ENCODE measurements at regions not wholly inside any gene's neighbourhood (a gene's known extent, or its start where the extent isn't known, plus 50 kb on each side); places are given as distances from the start of the nearest gene placed in this dataset.

GRCh38 chr9:2461892-2462291 is 159.7 kb upstream of the VLDLR start:
- peak; percentile 92 for DNase-seq

DNA sequence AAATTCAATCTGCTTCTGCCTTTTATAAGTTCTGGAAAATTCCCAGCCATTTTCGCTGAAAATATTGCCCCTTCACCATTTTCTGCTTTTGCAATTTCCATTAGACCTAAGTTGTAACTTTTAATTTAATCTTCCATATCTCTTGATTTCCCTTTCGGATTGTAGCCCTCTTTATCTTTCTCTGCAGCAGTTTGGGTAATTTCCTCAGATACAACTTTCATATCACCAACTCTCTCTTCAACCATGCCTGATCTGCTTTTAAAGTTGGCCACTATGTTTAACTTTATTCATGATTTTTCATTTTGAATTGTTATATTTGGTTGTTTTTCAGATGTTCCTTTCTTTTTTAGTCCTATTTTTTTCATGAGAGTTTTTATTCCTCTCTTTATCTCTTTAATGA is 157.0 kb upstream of the VLDLR start:
- no peak for DNase-seq

GRCh38 chr9:2465516-2465915 is 156.1 kb upstream of the VLDLR start:
- no peak for DNase-seq

- DNase-seq = peak; percentile 56
Measured at GRCh38 chr9:2465921-2466460, 155.6 kb upstream of the VLDLR start.

- DNase-seq = peak; percentile 87
Measured at GRCh38 chr9:2466703-2467102, 154.9 kb upstream of the VLDLR start.

GRCh38 chr9:2469681-2470221 is 151.8 kb upstream of the VLDLR start:
- peak; percentile 29 for DNase-seq

DNA sequence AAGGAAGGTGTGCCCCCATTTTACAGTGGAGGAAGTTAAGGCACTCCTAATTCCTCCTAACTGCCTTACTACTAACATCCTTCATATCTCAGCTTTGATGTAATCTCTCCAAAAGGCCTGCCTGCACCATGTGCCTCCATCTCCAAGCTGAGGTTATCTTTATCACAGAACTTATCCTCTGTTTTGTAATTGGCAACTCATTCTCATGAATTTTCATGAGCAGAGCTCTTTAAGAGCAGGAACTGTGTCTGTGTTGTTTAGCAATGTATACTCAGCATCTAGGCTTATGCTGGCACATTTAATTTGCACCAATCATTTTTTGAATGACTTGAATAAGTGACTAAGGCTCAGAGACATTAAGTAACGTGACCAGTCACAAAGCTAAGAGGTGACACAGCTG is 147.9 kb upstream of the VLDLR start:
- DNase-seq = no peak

DNA sequence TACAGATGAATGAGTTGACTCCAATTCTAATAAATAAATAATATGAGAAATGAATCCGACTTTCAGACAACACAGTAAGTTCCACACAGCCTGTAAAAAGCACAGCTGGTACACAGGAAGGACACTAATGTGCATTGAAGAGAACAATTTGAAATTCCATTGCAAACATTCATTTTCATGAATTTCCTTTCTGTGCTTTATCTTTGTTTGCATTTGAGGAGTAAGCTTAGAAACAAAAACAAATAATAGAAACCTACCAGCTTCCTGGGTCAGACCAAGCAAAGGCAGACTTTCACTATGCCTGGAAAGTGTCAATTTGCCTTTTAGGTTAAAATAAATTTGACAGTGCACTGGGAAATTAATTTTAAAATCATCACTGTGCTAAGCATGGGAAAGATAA is 143.8 kb upstream of the VLDLR start:
- DNase-seq = no peak

DNA sequence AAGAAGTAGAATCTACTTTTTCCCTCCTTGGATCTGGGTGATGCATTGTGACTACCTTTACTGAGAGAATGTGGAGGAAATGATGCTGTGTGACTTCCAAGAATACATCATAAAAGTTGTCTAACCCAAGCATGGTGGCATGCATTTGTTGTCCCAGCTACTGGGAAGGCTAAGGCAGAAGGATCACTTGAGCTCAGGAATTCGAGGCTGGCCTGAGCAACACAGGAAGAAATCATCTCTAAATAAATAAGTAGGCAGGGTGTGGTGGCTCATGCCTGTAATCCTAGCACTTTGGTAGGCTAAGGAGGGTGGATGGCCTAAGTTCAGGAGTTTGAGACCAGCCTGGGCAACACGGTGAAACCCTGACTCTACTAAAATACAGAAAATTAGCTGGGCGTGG is 143.2 kb upstream of the VLDLR start:
- no peak for DNase-seq

- no peak for DNase-seq
Measured at GRCh38 chr9:2479056-2479565, 142.5 kb upstream of the VLDLR start.

DNA sequence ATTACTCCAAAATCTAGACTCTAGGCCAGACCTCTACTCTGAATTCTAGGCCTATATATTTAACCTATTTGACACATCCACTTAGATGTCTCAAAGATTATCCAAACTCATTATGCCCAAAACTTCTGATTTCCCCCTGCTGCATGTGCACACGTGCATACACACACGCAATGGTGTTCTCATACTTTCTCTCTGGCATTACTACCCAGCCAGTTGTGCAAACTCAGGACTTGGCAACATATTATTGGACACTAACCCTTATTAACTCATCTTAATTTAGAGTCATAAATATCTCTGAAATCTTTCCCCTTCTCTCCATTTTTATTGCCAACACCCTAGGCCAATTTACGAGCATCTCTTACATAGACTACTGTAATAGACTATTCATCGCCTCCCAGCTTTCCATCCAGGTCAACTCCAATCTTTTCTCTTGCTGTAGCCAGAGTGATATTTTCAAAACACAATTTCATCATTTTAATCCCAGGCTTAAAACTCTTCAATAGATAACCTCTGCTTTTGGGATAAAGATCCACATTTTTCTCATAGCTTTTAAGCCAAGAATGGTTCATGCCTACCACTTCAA is 141.2 kb upstream of the VLDLR start:
- DNase-seq = no peak

DNA sequence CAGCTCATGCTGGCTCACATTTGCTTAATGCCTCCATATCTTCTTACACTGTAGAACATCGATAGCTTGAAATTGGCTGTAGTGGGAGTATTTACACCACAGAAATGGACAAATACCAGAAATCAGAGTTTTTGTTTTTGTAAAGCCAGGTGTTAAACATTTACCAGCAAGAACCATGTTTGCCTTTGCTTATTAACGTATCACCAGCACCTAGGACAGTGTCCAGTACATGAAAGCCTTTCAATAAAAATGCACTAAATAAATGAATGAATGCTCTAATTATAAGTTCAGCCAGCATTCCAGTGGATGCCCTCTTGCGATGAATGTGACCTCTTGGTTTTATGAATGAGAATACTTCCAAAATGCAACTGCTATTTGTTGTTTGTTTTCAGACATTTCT is 140.4 kb upstream of the VLDLR start:
- no peak for DNase-seq

DNA sequence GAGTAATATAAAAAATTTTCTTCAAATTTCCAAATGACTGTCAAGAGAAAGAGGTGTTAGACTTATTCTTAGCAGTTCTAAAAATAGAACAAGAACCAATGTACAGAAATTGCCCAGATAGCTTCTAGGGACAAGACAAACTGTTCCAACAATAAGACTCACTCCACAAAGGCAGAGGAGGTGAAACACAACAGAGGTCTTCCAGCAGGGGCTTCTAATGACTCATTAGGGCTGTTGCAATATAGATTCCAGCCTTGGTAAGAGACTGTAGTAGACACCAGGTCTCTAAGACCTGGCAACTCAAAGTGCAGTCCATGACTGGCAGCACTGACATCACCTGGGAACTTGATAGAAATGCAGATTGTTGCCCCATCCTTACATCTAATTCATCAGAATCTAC is 134.6 kb upstream of the VLDLR start:
- DNase-seq = no peak

DNA sequence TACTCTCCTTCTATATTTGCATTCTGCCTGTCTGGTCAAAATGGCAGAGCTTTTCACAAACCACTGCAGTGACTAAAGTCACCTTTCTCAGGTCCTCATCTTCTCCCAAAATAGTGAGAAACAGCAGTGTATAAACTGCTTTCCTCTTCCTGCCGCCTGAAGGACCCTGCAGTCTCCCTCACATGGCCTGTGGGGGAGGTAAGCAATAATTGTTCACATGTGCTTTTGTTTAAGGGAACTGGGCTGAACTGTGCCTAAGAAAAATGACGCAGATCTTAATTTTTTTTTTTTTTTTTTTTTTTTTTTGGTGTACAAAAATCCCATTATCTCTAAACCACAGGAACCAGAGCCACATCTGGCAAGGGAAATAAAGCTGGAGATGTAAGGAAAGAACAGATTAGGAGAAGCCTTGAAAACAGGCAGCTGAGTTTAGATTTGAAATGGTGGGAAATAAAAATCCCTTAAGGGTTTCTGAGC is 131.7 kb upstream of the VLDLR start:
- no peak for DNase-seq

- DNase-seq = no peak
Measured at GRCh38 chr9:2492161-2492560, 129.4 kb upstream of the VLDLR start.

DNA sequence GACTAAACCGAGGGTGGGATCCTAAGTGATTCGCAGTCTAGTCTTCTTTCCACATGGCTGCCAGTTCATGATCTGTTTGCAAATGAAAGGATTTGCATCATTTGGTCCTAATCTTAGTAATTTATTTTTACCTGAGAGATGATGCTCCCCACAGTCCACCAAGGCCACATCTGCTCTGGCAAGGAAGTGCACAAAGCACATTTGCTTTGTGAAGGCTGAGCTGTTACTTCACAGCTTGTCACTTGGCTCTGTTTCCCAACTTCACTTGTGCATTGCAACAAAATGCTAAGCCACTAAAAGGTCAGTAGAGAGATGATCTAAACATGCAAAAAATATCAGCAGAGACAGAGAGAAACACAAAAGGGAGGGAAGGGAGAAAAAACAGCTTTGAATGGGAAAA is 128.5 kb upstream of the VLDLR start:
- DNase-seq = no peak

DNA sequence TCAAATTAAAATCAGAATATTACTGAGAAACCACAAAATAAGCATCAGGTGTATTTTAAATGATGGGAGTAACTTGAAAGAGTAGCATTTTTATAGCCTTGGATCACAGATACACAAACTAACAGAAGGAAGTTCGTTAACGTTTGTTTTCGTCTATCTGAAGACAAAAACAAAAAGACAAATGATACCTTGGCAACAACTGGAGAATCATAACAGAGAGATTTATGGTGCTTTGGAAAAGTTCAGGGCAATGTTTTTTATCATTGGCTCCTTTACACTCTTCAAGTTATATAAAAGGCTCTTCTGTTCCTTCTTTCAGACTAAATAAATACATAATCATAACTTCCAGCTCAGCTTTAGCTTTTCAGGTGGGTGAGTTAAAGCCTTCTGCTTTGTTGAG is 128.1 kb upstream of the VLDLR start:
- no peak for DNase-seq

GRCh38 chr9:2494562-2494961 is 127.0 kb upstream of the VLDLR start:
- no peak for DNase-seq

DNA sequence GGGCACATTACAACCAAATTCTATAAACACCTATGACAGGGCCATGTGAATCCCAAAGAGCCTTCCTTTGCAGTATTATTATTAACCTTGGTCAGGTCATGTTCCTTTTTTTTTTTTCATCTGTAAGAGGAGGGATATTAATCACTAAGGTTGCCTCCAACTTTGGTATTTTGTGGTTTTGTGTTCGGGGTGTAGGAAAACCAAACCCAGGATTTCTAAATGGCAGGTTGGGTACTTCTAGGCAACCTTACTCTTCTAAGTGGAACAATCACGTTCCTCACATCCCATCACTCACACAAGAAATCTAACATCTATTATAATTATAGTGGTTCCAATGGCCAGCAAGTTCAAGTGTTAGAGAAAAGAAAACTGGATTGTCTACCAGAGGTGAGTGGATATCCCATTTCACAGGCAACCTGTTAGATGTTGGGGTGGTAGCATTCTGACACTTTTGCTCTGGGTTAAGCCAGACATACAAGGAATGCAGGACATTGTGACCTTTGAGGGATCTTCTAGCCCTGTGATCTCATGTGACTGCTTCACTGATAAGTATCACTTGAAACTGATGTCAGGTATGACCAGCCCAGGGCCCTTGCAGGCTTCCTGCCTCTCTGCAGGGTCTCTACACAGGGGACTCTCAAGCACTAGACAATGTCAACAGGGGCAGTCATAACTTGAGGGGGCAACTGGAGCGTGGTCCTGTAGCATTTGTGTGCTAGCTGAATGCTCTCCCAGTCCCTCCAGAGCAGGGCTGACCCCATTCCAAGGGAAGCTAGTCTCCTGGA is 126.2 kb upstream of the VLDLR start:
- DNase-seq = peak; percentile 61

GRCh38 chr9:2496169-2496568 is 125.4 kb upstream of the VLDLR start:
- no peak for DNase-seq

DNA sequence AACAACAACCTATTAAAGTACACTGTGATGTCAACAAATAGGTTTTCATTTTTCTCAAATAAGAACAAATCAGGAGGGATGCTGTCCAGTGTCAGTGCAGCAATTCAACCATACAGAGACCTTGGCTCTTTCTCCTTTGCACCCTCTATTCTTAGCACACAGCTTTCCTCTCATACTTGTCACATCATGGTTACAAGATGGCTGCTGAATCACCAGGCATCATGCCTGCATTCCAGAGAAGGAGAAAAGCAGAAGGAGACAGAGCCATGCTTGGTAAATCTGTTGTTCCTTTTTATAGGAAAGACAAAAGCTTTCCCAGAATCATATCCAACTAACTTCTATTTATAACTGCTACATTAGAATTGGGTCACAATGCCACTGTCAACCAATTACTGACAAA is 124.7 kb upstream of the VLDLR start:
- no peak for DNase-seq

GRCh38 chr9:2497666-2498400 is 123.8 kb upstream of the VLDLR start:
- DNase-seq = no peak

- DNase-seq = no peak
Measured at GRCh38 chr9:2502210-2502609, 119.4 kb upstream of the VLDLR start.

Measured in DMS79 treated with DMSO at 0.1 percent for 48 hours (cell line).